KBM-7 (cell line): ENCODE measurements at regions not wholly inside any gene's neighbourhood (a gene's known extent, or its start where the extent isn't known, plus 50 kb on each side); places are given as distances from the start of the nearest gene placed in this dataset.
"Not testable (repeated sequence)": the region's sequence is repeated elsewhere in the genome, so short reads cannot be mapped to it uniquely, and the experiment has no call there.

Experiments
- DNase-seq: peaks from one replicate; pipeline ENCODE4 v3.0.0-alpha.2; 2015
- in situ Hi-C: fragments of 300-500 bp; cut with MboI; formaldehyde crosslinking; loops from 2 replicates; pipeline ENCODE4 v1.14.3; 2020; ENCODE audit warnings: low sequenced_read_pairs, low pct_unique_long_range_greater_than_20kb, mixed read lengths

DNA sequence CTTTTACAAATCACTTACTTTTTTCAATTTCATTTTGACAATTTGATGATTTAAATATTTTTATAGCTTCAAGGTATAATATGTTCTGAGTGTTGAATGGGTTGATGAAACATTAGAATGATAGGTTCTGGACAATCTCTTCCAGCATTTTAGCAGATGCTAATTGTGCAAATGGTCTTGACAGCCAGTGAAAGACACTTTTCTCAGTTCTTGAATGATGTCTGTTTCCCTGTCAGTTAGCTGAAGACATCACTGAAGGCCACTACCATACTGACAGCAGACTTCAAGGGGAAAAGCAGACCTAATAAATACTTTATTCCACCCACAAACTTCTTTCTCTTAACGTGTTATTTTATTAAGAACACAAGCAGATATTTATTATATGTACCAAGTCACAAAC lies 498.6 kb downstream of the GRXCR1 start:
- in situ Hi-C loops: no loop called here
- no peak for DNase-seq

- no peak for DNase-seq
- in situ Hi-C loops: no loop called here
These were observed 502.5 kb downstream of the GRXCR1 start for GRCh38 chr4:43394976-43395375.

DNA sequence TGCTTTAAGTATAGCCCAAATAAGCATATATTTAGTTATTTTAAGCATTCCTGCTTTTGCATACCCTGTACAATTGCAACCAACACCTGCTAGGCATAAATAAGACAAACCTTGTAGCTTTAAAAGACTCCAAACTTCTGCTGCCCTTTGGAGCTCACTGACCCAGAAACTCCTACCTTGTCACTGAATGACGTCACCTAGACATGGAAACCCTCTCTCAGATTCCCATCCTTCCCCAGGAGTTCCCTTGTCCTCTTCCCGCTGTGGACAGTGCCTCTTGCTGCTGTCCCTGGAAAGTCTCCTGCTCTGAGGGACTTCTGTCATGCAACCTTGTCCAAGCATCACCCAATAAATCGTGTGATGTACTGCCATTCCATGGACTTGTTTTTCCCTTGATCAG lies 507.2 kb downstream of the GRXCR1 start:
- in situ Hi-C loops: no loop called here
- no peak for DNase-seq

DNA sequence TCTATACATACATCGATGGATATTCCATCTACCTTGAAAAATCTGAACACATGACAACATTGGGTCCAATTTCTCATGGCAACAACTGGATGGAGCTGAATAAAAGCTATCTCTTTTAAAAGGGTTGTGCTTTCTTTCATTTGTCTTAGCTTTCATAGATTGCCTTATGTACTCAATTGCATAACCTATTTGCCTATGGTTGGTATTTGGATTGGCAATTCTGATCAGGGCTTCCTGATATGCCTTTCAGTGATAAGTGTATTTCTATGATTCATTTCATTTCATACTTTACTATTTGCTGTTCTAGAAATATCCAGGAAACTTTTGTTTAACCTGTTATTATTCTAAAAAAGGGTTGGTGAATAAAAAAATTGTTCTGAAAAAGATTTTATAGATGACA lies 509.9 kb downstream of the GRXCR1 start:
- in situ Hi-C loops: no loop called here
- no peak for DNase-seq

GRCh38 chr4:43410636-43411035 lies 518.1 kb downstream of the GRXCR1 start:
- DNase-seq: no peak
- in situ Hi-C loops: no loop called here

DNA sequence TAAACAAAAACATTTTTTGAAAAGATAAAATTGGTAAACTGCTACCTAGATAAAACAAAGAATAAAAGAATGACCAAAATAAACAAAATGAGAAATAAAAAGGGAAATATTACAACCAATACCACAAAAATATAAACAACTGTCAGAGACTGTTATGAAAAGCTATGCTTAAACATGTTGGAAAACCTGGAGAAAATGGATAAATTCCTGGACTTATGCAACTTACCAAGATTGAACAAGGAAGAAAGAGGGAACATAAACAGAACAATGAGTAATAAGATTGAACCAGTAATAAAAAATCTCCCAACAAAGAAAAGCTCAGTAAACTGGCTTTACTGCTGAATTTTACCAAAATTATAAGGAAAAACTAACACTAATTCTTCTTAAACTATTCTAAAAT lies 518.7 kb downstream of the GRXCR1 start:
- in situ Hi-C loops: no loop called here
- no peak for DNase-seq

- in situ Hi-C loops: no loop called here
- DNase-seq: no peak
These were observed 530.8 kb downstream of the GRXCR1 start for GRCh38 chr4:43423276-43423675.

GRCh38 chr4:43425206-43425605 lies 532.7 kb downstream of the GRXCR1 start:
- in situ Hi-C loops: no loop called here

DNA sequence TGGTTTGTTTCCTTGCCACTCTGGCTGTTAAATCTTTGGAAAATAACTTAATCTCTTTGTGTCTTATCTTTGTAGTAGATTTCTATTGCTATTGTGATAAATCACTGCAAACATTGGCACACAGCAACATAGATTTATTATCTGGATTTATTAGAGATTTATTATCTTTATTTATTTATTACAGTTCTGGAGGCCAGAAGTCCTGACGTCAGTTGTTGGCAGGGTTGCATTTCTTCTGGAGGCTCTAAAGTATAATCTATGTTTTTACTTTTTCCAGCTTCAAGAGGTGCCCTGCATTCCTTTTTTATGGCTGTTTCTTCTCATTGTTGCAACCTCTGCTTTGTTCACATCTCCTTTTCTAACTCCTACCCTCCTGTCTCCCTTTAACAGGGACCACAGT lies 542.8 kb downstream of the GRXCR1 start:
- no peak for DNase-seq
- in situ Hi-C loops: no loop called here

More at GRCh38 chr4:43425206-43425605, 532.7 kb downstream of the GRXCR1 start:
- DNase-seq: no peak

DNA sequence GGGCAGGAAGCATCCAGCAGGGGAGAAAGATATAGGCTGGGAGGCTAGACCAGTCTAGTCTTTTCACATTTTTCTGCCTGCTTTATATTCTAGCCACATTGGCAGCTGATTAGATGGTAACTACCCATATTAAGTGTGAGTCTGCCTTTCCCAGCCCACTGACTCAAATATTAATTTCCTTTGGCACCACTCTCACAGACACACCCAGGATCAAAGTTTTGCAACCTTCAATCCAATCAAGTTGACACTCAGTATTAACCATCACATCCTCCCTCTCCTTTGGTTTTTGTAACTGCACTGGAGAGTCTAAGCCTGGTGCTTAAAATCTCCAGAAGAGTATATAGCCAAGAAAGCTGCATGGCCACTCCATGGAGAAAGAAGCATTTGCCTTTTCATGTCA lies 560.4 kb downstream of the GRXCR1 start:
- peak; percentile 40 for DNase-seq
- in situ Hi-C loops: no loop called here

DNA sequence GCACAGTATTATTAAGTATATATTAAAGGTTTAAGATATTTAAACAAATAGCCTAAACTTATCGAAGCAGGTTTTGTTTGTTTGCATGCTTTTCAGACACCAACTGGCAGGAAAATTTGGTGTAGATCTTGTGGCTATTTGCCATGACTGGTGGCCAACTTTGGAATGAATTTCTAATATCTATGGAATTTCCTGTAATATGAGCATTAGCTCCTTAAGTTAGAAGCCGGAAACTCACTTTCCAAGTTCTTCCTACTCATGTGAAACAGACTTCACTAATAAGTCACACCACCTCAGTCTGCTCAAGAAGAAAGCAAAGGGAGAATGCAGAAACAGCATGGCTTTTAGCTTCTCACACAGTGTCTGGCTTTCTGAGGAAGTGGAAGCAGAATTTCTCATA lies 563.9 kb downstream of the GRXCR1 start:
- DNase-seq: no peak
- in situ Hi-C loops: no loop called here

- in situ Hi-C loops: no loop called here
- DNase-seq: no peak
These were observed 565.4 kb downstream of the GRXCR1 start for GRCh38 chr4:43457866-43458265.

GRCh38 chr4:43458293-43458692 lies 565.8 kb downstream of the GRXCR1 start:
- in situ Hi-C loops: no loop called here
- DNase-seq: no peak

GRCh38 chr4:43471950-43472349 lies 579.4 kb downstream of the GRXCR1 start:
- DNase-seq: peak; percentile 58
- in situ Hi-C loops: no loop called here

DNA sequence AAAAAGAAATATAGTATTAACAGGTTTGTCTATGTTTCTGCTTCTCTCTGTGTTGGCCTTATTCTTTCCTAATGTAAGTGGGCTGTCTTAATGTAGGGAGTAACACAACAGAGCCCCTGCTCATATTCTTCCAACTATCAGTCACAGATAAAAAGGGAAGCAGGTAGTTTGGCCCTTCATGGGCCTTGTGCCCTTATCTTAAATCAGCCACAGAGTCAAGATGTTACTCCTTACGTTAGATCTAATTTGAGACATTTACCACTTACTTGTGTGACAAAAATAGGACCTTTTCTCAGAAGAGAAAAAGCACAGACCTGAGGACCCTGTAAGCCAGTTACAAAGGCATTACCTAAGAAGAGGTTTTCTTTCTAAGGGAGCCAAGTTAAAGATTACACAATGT lies 589.0 kb downstream of the GRXCR1 start:
- DNase-seq: peak; percentile 77
- in situ Hi-C loops: no loop called here

GRCh38 chr4:43485196-43485595 lies 592.7 kb downstream of the GRXCR1 start:
- DNase-seq: peak; percentile 80
- in situ Hi-C loops: no loop called here

GRCh38 chr4:43496188-43496587 lies 603.7 kb downstream of the GRXCR1 start:
- in situ Hi-C loops: no loop called here
- DNase-seq: no peak

GRCh38 chr4:43496602-43497001 lies 604.1 kb downstream of the GRXCR1 start:
- in situ Hi-C loops: no loop called here
- DNase-seq: no peak

DNA sequence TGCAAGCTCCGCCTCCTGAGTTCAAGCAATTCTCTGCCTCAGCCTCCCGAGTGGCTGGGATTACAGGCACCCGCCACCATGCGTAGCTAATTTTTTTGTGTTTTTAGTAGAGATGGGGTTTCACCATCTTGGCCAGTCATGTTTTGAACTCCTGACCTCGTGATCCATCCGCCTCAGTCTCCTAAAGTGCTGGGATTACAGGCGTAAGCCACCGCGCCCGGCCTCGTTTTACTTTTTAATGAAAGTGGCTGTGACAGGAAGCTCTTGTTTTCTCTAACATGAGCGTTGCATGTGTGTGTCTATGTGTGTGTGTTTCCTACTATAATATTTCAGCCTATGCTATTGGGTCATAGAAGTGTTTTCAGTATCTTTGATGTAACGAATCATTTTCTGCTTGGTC lies 613.3 kb downstream of the GRXCR1 start:
- in situ Hi-C loops: not testable (repeated sequence)

GRCh38 chr4:43512253-43512652 lies 619.7 kb downstream of the GRXCR1 start:
- no peak for DNase-seq
- in situ Hi-C loops: no loop called here

More for the DNA sequence above, 613.3 kb downstream of the GRXCR1 start:
- not testable (repeated sequence) for DNase-seq

DNA sequence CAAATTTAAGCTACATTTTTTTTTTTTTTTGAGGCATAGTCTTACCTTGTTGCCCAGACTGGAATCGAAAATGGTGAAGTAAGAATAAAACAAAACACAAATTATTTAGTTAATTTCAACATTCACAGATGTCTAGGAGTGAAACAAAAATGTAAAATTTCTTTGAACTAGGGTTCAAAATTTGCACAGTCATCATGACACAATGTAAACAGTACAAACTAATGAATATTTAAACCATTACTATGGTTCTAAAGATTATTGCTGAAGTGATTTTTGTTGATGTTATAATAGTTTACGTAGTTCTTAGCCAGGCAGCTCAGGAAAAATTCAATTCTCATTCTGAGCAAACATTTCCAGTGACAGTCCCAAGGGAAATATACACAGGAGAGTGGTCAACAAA lies 633.1 kb downstream of the GRXCR1 start:
- no peak for DNase-seq
- in situ Hi-C loops: no loop called here

- DNase-seq: no peak
- in situ Hi-C loops: no loop called here
These were observed 655.0 kb downstream of the GRXCR1 start for GRCh38 chr4:43547561-43547960.
